OCI-LY7 (cell line): ENCODE measurements at regions not wholly inside any gene's neighbourhood (a gene's known extent, or its start where the extent isn't known, plus 50 kb on each side); places are given as distances from the start of the nearest gene placed in this dataset.

Source experiments
- BruUV-seq: library from RNA; stranded (reverse); fragments of 400-500 nt; replicated peaks from 2 replicates; lab custom pipeline; 2021; lab: Mats Ljungman, UMichigan
- CTCF ChIA-PET: fragments of 300-600 bp; sonication (Branson Sonifier 250); formaldehyde crosslinking; loops from one replicate; lab custom pipeline; 2022; ENCODE audit warnings: antibody characterized with exemption; ENCODE audit not compliant: unreplicated experiment; lab: Charles Lee
- POLR2A ChIA-PET: fragments of 300-600 bp; sonication (Branson Sonifier 250); formaldehyde crosslinking; loops from one replicate; lab custom pipeline; 2022; ENCODE audit warnings: antibody characterized with exemption; lab: Charles Lee
- DNase-seq: peaks from one replicate; pipeline ENCODE4 v3.0.0-alpha.2; 2015; ENCODE audit warnings: low spot score
- H2AFZ ChIP-seq: fragments of 200-600 bp; sonication (generic), shearing (Covaris generic); 2 replicates; pipeline ENCODE4 v1.6.1; 2014; ENCODE audit warnings: mild to moderate bottlenecking, antibody characterized with exemption, low read length, moderate library complexity
- H3K27ac ChIP-seq: fragments of 200-600 bp; sonication (generic); 2 replicates; pipeline ENCODE4 v1.5.1; 2014; ENCODE audit warnings: mixed run types, low read depth, mild to moderate bottlenecking, moderate library complexity, low read length, inconsistent platforms; ENCODE audit not compliant: poor library complexity, severe bottlenecking
- H3K36me3 ChIP-seq: fragments of 200-600 bp; sonication (generic); 2 replicates; pipeline ENCODE4 v1.6.1; 2014; ENCODE audit warnings: mild to moderate bottlenecking, antibody characterized with exemption, low read length, moderate library complexity, mixed read lengths; ENCODE audit not compliant: insufficient read depth
- H3K4me1 ChIP-seq: fragments of 200-600 bp; sonication (generic); 2 replicates; pipeline ENCODE4 v1.5.1; 2014; ENCODE audit warnings: mild to moderate bottlenecking, low read length; ENCODE audit not compliant: insufficient read depth, poor library complexity, severe bottlenecking
- H3K4me2 ChIP-seq: fragments of 200-600 bp; sonication (generic); 2 replicates; pipeline ENCODE4 v1.6.1; 2014; ENCODE audit warnings: mild to moderate bottlenecking, low read length
- H3K4me3 ChIP-seq: fragments of 200-600 bp; sonication (generic); 2 replicates; pipeline ENCODE4 v1.5.1; 2014; ENCODE audit warnings: mild to moderate bottlenecking, low read depth, low read length; ENCODE audit not compliant: poor library complexity, severe bottlenecking
- H3K79me2 ChIP-seq: fragments of 200-600 bp; sonication (generic); 2 replicates; pipeline ENCODE4 v1.6.1; 2016; ENCODE audit warnings: low read depth, mild to moderate bottlenecking, low read length, moderate library complexity, mixed read lengths; ENCODE audit not compliant: insufficient read depth
- H3K9me2 ChIP-seq: fragments of 200-600 bp; sonication (generic); 2 replicates; pipeline ENCODE4 v1.6.1; 2016; ENCODE audit warnings: mild to moderate bottlenecking, low read length, mixed read lengths; ENCODE audit not compliant: insufficient read depth
- H3K9me3 ChIP-seq: fragments of 200-600 bp; sonication (generic); 2 replicates; pipeline ENCODE4 v1.6.1; 2014; ENCODE audit warnings: mild to moderate bottlenecking, mixed run types, low read length, mixed read lengths
- H4K20me1 ChIP-seq: fragments of 200-600 bp; sonication (generic); 2 replicates; pipeline ENCODE4 v1.6.1; 2014; ENCODE audit warnings: mild to moderate bottlenecking, antibody characterized with exemption, low read length, moderate library complexity, mixed read lengths; ENCODE audit not compliant: insufficient read depth
- CTCF ChIP-seq: fragments of 200-600 bp; sonication (generic); conservative IDR thresholded peaks from 2 replicates; pipeline ENCODE4 v1.5.1; 2014; ENCODE audit warnings: mild to moderate bottlenecking, antibody characterized with exemption, low read length, moderate library complexity, mixed read lengths
- EZH2phosphoT487 ChIP-seq: fragments of 200-600 bp; sonication (generic); IDR thresholded peaks from 2 replicates; pipeline ENCODE4 v1.6.1; 2018; ENCODE audit warnings: low read depth, borderline replicate concordance, mild to moderate bottlenecking, mixed run types, antibody characterized with exemption, low read length, moderate library complexity, mixed read lengths
- intact Hi-C: fragments of 100-400 bp; cut with micrococcal nuclease; formaldehyde crosslinking; loops from one replicate; pipeline ENCODE4 v1.10.0; 2022; ENCODE audit not compliant: unreplicated experiment

GRCh38 chr13:50158385-50159165 is 143.3 kb downstream of the KCNRG start:
- DNase-seq, result no peak
- no peaks in the 10 kb centered on the region for H3K79me2 ChIP-seq
- intact Hi-C loops, result no loop called here
- peak overlapping the region; percentile 42 for H3K4me2 ChIP-seq
- POLR2A ChIA-PET, result no interaction called here
- no peaks in the 10 kb centered on the region for H3K9me2 ChIP-seq
- no peak overlapping the region for H3K4me3 ChIP-seq
- no TSS peak for BruUV-seq
- H4K20me1 ChIP-seq, result no peaks in the 10 kb centered on the region
- TF ChIP-seq CTCF (no peak), EZH2phosphoT487 (no peak)
- no peak overlapping the region for H3K27ac ChIP-seq
- peaks cover 32% of the 10 kb centered on the region for H3K4me1 ChIP-seq
- H3K9me3 ChIP-seq, result no peaks in the 10 kb centered on the region
- no peaks in the 10 kb centered on the region for H3K36me3 ChIP-seq
- H2AFZ ChIP-seq, result peak overlapping the region; percentile 55; the same call in 1 of the 2 replicates
- CTCF ChIA-PET, result no interaction called here

GRCh38 chr13:50159607-50160006 is 144.4 kb downstream of the KCNRG start:
- Histone ChIP-seq H2AFZ (no peak overlapping the region), H3K79me2 (no peaks in the 10 kb centered on the region), H3K4me1 (peaks cover 25% of the 10 kb centered on the region), H3K27ac (no peak overlapping the region), H3K4me3 (no peak overlapping the region), H3K36me3 (no peaks in the 10 kb centered on the region), H3K9me2 (no peaks in the 10 kb centered on the region), H3K9me3 (no peaks in the 10 kb centered on the region), H3K4me2 (no peak overlapping the region), H4K20me1 (no peaks in the 10 kb centered on the region)
- DNase-seq, result no peak
- ChIA-PET CTCF (no interaction called here), POLR2A (interaction anchor here (0.6 to 1.2 kb wide), 3 partner anchors 22 to 162 kb away, joined by 3 read pairs; partner anchors contain the start of gene TRIM13)
- intact Hi-C loops, result no loop called here
- no peak for TF ChIP-seq CTCF
- TF ChIP-seq EZH2phosphoT487, result no peak
- BruUV-seq, result no TSS peak

- no peaks in the 10 kb centered on the region for H3K79me2 ChIP-seq
- no peak for DNase-seq
- TF ChIP-seq CTCF, result no peak
- TF ChIP-seq EZH2phosphoT487, result no peak
- H3K36me3 ChIP-seq, result no peaks in the 10 kb centered on the region
- no TSS peak for BruUV-seq
- H3K27ac ChIP-seq, result no peak overlapping the region
- H3K9me3 ChIP-seq, result no peaks in the 10 kb centered on the region
- no peak overlapping the region for H2AFZ ChIP-seq
- no peaks in the 10 kb centered on the region for H4K20me1 ChIP-seq
- no peak overlapping the region for H3K4me3 ChIP-seq
- H3K4me1 ChIP-seq, result peaks cover 20% of the 10 kb centered on the region
- POLR2A ChIA-PET, result interaction anchor here (0.7 to 2.3 kb wide), 3 partner anchors 11 to 315 kb away, joined by 3 to 8 read pairs (median 3); no protein-coding TSS in a partner anchor
- intact Hi-C loops, result no loop called here
- H3K9me2 ChIP-seq, result no peaks in the 10 kb centered on the region
- CTCF ChIA-PET, result no interaction called here
- H3K4me2 ChIP-seq, result no peak overlapping the region
These were observed 145.8 kb downstream of the KCNRG start for GRCh38 chr13:50161052-50161451.
